ENCODE measurements at regions not wholly inside any gene's neighbourhood (a gene's known extent, or its start where the extent isn't known, plus 50 kb on each side); places are given as distances from the start of the nearest gene placed in this dataset.

GRCh38 chr6:145063091-145063490 lies 672.2 kb downstream of the EPM2A start:
- no peak for DNase-seq
- no peak for TF ChIP-seq CTCF (IDR thresholded peaks at IDR 0.05)
- no peaks in the 10 kb centered on the region for H3K36me3 ChIP-seq
- no peak overlapping the region for H3K27ac ChIP-seq
- H3K4me1 ChIP-seq = no peaks in the 10 kb centered on the region
- H3K9me3 ChIP-seq = no peaks in the 10 kb centered on the region
- no peaks in the 10 kb centered on the region for H3K27me3 ChIP-seq
- intact Hi-C loops (cut with DNase I; ENCODE audit: low total_unique reads) = no loop called here
- no peak overlapping the region for H3K4me3 ChIP-seq

GRCh38 chr6:145067430-145067829 lies 667.9 kb downstream of the EPM2A start:
- H3K4me1 ChIP-seq = no peaks in the 10 kb centered on the region
- no peak overlapping the region for H3K4me3 ChIP-seq
- H3K27me3 ChIP-seq = no peaks in the 10 kb centered on the region
- H3K27ac ChIP-seq = no peak overlapping the region
- no peaks in the 10 kb centered on the region for H3K36me3 ChIP-seq
- no peaks in the 10 kb centered on the region for H3K9me3 ChIP-seq
- no peak for DNase-seq
- intact Hi-C loops (cut with DNase I; ENCODE audit: low total_unique reads) = no loop called here
- TF ChIP-seq CTCF (IDR thresholded peaks at IDR 0.05) = no peak

GRCh38 chr6:145068577-145068976 lies 666.7 kb downstream of the EPM2A start:
- H3K27me3 ChIP-seq = no peaks in the 10 kb centered on the region
- intact Hi-C loops (cut with DNase I; ENCODE audit: low total_unique reads) = no loop called here
- no peaks in the 10 kb centered on the region for H3K4me1 ChIP-seq
- no peaks in the 10 kb centered on the region for H3K36me3 ChIP-seq
- TF ChIP-seq CTCF (IDR thresholded peaks at IDR 0.05) = no peak
- no peaks in the 10 kb centered on the region for H3K9me3 ChIP-seq
- no peak overlapping the region for H3K4me3 ChIP-seq
- DNase-seq = no peak
- H3K27ac ChIP-seq = no peak overlapping the region

- Histone ChIP-seq H3K36me3 (no peaks in the 10 kb centered on the region), H3K27me3 (no peaks in the 10 kb centered on the region), H3K4me1 (no peaks in the 10 kb centered on the region), H3K4me3 (no peak overlapping the region), H3K27ac (no peak overlapping the region), H3K9me3 (no peaks in the 10 kb centered on the region)
- no peak for TF ChIP-seq CTCF (IDR thresholded peaks at IDR 0.05)
- intact Hi-C loops (cut with DNase I; ENCODE audit: low total_unique reads) = no loop called here
- no peak for DNase-seq
Observed at GRCh38 chr6:145069966-145070365, 665.4 kb downstream of the EPM2A start.

- no peak for DNase-seq
- Histone ChIP-seq H3K27me3 (no peaks in the 10 kb centered on the region), H3K4me3 (no peak overlapping the region), H3K27ac (no peak overlapping the region), H3K36me3 (no peaks in the 10 kb centered on the region), H3K4me1 (no peaks in the 10 kb centered on the region), H3K9me3 (no peaks in the 10 kb centered on the region)
- intact Hi-C loops (cut with DNase I; ENCODE audit: low total_unique reads) = no loop called here
- no peak for TF ChIP-seq CTCF (IDR thresholded peaks at IDR 0.05)
Observed at GRCh38 chr6:145070791-145071190, 664.5 kb downstream of the EPM2A start.

GRCh38 chr6:145071836-145072235 lies 663.5 kb downstream of the EPM2A start:
- H3K36me3 ChIP-seq = no peaks in the 10 kb centered on the region
- H3K9me3 ChIP-seq = peaks cover 0 to 7% (median 0%) of the 10 kb centered on the region in 3 donors
- no peak overlapping the region for H3K27ac ChIP-seq
- H3K4me1 ChIP-seq = no peaks in the 10 kb centered on the region
- DNase-seq = no peak
- TF ChIP-seq CTCF (IDR thresholded peaks at IDR 0.05) = no peak
- intact Hi-C loops (cut with DNase I; ENCODE audit: low total_unique reads) = no loop called here
- H3K4me3 ChIP-seq = no peak overlapping the region
- no peaks in the 10 kb centered on the region for H3K27me3 ChIP-seq

All from tibial artery (tissue), 4 donors.